Type B pancreatic cell (in vitro differentiated cells): ENCODE measurements at regions not wholly inside any gene's neighbourhood (a gene's known extent, or its start where the extent isn't known, plus 50 kb on each side); places are given as distances from the start of the nearest gene placed in this dataset.

Experiments used
- DNase-seq: peaks from one replicate; pipeline ENCODE4 v3.0.0; 2021; ENCODE audit warnings: mixed read lengths; ENCODE audit not compliant: unreplicated experiment; ENCODE audit errors: extremely low spot score
- H3K27ac Mint-ChIP-seq: 2 replicates; pipeline ENCODE4 v1.8.0; 2021; ENCODE audit warnings: mild to moderate bottlenecking, mixed read lengths
- H3K27me3 Mint-ChIP-seq: 2 replicates; pipeline ENCODE4 v1.8.0; 2021; ENCODE audit warnings: mixed read lengths
- H3K36me3 Mint-ChIP-seq: 2 replicates; pipeline ENCODE4 v1.8.0; 2021; ENCODE audit warnings: mixed read lengths
- H3K4me1 Mint-ChIP-seq: one replicate; pipeline ENCODE4 v1.8.0; 2021; ENCODE audit warnings: mixed read lengths; ENCODE audit not compliant: unreplicated experiment
- H3K4me3 Mint-ChIP-seq: 2 replicates; pipeline ENCODE4 v1.8.0; 2021; ENCODE audit warnings: mild to moderate bottlenecking, mixed read lengths
- H3K9me3 Mint-ChIP-seq: 2 replicates; pipeline ENCODE4 v1.8.0; 2021; ENCODE audit warnings: mixed read lengths
- TF ChIP-seq, protein P1 (sequence below): fragments of 200-600 bp; sonication (generic); conservative IDR thresholded peaks from 2 replicates; pipeline ENCODE4 v1.5.0; 2021; ENCODE audit warnings: antibody characterized with exemption, mild to moderate bottlenecking

DNA sequence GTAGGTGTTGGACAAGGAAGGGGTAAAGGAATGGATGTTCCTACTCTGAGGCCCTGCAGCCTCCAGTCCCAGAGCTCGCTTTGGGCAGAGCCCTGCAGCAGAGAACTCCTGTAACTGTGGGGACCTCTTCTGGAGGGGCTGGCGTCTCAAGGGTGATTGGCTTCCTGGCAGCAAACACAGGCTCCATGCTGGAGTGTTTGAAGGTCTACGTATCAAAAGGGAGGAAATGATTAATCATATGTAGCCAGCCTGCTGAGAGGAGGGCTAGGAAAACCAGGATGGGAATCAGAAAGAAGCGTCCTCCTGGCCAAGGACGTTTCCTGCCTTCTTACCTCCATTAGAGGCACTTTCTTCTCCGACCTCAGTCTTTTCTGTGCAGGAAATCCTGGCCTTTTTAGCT lies 208.5 kb downstream of the TSHZ3 start:
- no peak overlapping the region for H3K4me3 Mint-ChIP-seq
- no peak for DNase-seq
- no peak overlapping the region for H3K27ac Mint-ChIP-seq
- peaks cover 16% of the 10 kb centered on the region for H3K4me1 Mint-ChIP-seq
- TF ChIP-seq, protein P1, sequence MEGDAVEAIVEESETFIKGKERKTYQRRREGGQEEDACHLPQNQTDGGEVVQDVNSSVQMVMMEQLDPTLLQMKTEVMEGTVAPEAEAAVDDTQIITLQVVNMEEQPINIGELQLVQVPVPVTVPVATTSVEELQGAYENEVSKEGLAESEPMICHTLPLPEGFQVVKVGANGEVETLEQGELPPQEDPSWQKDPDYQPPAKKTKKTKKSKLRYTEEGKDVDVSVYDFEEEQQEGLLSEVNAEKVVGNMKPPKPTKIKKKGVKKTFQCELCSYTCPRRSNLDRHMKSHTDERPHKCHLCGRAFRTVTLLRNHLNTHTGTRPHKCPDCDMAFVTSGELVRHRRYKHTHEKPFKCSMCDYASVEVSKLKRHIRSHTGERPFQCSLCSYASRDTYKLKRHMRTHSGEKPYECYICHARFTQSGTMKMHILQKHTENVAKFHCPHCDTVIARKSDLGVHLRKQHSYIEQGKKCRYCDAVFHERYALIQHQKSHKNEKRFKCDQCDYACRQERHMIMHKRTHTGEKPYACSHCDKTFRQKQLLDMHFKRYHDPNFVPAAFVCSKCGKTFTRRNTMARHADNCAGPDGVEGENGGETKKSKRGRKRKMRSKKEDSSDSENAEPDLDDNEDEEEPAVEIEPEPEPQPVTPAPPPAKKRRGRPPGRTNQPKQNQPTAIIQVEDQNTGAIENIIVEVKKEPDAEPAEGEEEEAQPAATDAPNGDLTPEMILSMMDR: no peak
- H3K36me3 Mint-ChIP-seq: no peaks in the 10 kb centered on the region
- peaks cover 10% of the 10 kb centered on the region for H3K27me3 Mint-ChIP-seq
- no peaks in the 10 kb centered on the region for H3K9me3 Mint-ChIP-seq

DNA sequence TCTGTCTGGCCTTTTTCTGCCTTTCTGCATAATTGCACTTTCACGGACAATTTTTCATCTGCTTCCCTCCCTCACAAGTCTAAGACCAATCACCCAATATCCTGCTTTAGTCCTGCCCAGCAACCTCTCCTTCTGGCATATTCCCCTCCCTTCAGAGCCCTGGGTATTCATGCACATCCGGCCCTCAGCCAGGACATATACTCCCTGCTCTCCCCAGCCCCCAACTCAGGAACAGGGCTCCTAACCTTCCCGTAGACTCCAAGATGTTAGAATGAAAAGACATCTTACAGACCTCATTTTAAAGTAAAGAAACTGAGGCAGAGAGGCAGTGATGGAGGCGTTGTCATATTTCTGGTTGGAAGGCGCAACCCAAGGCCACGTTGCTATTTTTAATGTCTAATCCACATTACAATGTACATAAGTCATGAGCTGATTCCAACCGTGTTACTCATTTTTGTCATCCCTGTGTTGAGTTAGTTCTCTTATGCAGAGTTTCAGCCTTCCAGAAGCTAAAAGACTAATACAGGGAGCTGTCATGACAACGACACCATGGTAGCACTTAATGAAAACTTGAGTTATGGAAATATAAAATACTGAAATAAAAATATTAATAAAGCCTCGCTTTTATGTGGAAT lies 209.2 kb downstream of the TSHZ3 start:
- TF ChIP-seq, protein P1: no peak
- Mint-ChIP-seq H3K27me3 (peaks cover 6% of the 10 kb centered on the region), H3K4me3 (no peak overlapping the region), H3K27ac (no peak overlapping the region), H3K9me3 (no peaks in the 10 kb centered on the region), H3K36me3 (no peaks in the 10 kb centered on the region), H3K4me1 (peaks cover 16% of the 10 kb centered on the region)
- no peak for DNase-seq

DNA sequence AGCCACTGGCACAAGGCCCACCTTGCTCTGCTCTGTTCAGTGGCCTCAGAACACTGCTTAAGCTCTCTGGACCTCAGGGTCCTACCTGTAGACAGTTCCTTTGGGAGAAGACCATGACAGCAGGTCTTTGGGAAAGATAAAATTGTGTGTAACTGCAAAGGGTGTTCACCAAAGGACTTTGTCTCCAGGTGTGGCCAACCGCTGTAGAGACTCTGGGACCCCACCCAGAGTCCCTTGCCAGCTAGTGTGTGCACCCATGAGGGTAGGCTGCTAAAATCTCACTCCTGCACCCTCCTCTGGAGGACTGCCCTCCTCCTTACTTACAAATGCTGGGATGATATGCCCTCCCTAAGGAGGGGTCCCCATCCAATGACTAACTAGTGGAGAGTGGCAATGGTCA lies 211.2 kb downstream of the TSHZ3 start:
- H3K27ac Mint-ChIP-seq: no peak overlapping the region
- H3K27me3 Mint-ChIP-seq: no peaks in the 10 kb centered on the region
- no peaks in the 10 kb centered on the region for H3K9me3 Mint-ChIP-seq
- no peak overlapping the region for H3K4me3 Mint-ChIP-seq
- DNase-seq: no peak
- TF ChIP-seq, protein P1: no peak
- H3K4me1 Mint-ChIP-seq: peaks cover 6% of the 10 kb centered on the region
- no peaks in the 10 kb centered on the region for H3K36me3 Mint-ChIP-seq

DNA sequence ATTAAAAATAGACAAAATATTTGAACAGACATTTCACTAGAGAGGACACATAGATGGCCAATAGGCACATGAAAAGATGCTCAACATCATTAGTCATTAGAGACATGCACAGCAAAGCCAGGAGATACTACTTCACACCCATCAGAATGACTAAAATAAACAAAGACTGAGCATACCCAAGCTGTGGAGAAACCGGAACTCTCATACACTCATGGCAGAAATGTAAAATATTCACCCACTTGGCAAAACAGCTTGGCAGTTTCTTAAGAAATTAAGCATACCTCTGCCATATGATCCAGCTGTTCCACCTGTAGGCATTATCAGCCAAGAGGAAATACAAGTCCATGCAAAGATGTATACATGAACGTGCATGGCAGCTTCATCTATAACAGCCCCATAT lies 213.4 kb downstream of the TSHZ3 start:
- DNase-seq: no peak
- Mint-ChIP-seq H3K36me3 (no peaks in the 10 kb centered on the region), H3K27me3 (no peaks in the 10 kb centered on the region), H3K27ac (no peak overlapping the region), H3K4me1 (peaks cover 6% of the 10 kb centered on the region), H3K9me3 (no peaks in the 10 kb centered on the region), H3K4me3 (no peak overlapping the region)
- TF ChIP-seq, protein P1: no peak

DNA sequence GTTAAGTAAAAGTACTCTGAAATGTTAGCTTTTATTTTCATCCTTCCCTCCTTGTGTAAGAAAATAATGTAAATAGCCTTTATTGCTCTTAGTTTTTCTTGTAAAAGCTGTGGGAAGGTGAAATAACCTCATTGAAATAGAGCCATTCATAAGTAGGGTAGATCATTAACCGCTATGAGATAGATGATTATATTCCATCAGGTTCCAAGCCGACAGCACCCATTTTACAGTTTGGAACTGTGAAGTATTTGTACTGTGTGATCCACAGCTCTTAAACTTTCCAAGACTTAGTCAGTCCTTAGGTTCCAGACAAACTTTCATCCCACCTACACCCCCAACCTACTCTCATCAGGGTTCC lies 216.5 kb downstream of the TSHZ3 start:
- no peak for DNase-seq
- H3K27me3 Mint-ChIP-seq: peaks cover 3% of the 10 kb centered on the region
- H3K9me3 Mint-ChIP-seq: no peaks in the 10 kb centered on the region
- H3K4me1 Mint-ChIP-seq: no peaks in the 10 kb centered on the region
- TF ChIP-seq, protein P1: no peak
- no peak overlapping the region for H3K4me3 Mint-ChIP-seq
- no peaks in the 10 kb centered on the region for H3K36me3 Mint-ChIP-seq
- no peak overlapping the region for H3K27ac Mint-ChIP-seq

DNA sequence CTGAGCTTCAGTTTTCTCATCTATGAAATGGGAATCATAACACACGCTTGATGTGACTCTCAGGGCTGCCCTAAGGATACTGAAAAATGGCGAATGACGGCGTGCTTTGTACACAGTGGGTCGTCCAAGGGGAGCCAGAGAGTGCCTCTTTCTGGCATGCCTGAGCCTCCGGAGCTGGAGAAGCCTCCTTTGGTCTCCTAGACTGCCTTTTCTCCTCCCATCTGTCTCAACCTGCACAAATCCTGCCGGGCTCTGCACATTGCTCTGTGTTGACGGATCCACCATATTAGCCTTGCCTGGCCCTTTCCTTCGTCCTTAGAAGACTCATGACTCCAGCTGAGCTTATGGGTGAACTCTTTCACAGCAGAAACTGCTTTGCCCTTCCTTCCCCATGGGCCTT lies 220.9 kb downstream of the TSHZ3 start:
- Mint-ChIP-seq H3K27me3 (peaks cover 3% of the 10 kb centered on the region), H3K36me3 (no peaks in the 10 kb centered on the region), H3K27ac (no peak overlapping the region), H3K4me3 (no peak overlapping the region), H3K9me3 (no peaks in the 10 kb centered on the region), H3K4me1 (peaks cover 6% of the 10 kb centered on the region)
- DNase-seq: no peak
- TF ChIP-seq, protein P1: no peak
